ENCODE measurements at regions not wholly inside any gene's neighbourhood (a gene's known extent, or its start where the extent isn't known, plus 50 kb on each side); places are given as distances from the start of the nearest gene placed in this dataset.

- H3K4me3 Mint-ChIP-seq (ENCODE audit: unreplicated experiment): no peak overlapping the region
- no peak overlapping the region for H3K27ac Mint-ChIP-seq (ENCODE audit: unreplicated experiment)
- no peaks in the 10 kb centered on the region for H3K36me3 Mint-ChIP-seq (ENCODE audit: unreplicated experiment)
- no peaks in the 10 kb centered on the region for H3K9me3 Mint-ChIP-seq (ENCODE audit: unreplicated experiment)
- no peak for TF ChIP-seq CTCF (IDR thresholded peaks at IDR 0.05; ENCODE audit: partially characterized antibody, unreplicated experiment)
- no peaks in the 10 kb centered on the region for H3K27me3 Mint-ChIP-seq (ENCODE audit: unreplicated experiment)
- DNase-seq: no peak
- H3K4me1 Mint-ChIP-seq (ENCODE audit: low read depth, unreplicated experiment): no peaks in the 10 kb centered on the region
Measured at GRCh38 chr4:65923616-65924015, 253.3 kb upstream of the EPHA5 start.

- Mint-ChIP-seq H3K27me3 (ENCODE audit: unreplicated experiment) (no peaks in the 10 kb centered on the region), H3K36me3 (ENCODE audit: unreplicated experiment) (no peaks in the 10 kb centered on the region), H3K9me3 (ENCODE audit: unreplicated experiment) (no peaks in the 10 kb centered on the region), H3K4me1 (ENCODE audit: low read depth, unreplicated experiment) (no peaks in the 10 kb centered on the region), H3K27ac (ENCODE audit: unreplicated experiment) (no peak overlapping the region), H3K4me3 (ENCODE audit: unreplicated experiment) (no peak overlapping the region)
- TF ChIP-seq CTCF (IDR thresholded peaks at IDR 0.05; ENCODE audit: partially characterized antibody, unreplicated experiment): no peak
- DNase-seq: no peak
Measured at GRCh38 chr4:65921180-65921579, 250.9 kb upstream of the EPHA5 start.

GRCh38 chr4:65918872-65919271 is 248.6 kb upstream of the EPHA5 start:
- TF ChIP-seq CTCF (IDR thresholded peaks at IDR 0.05; ENCODE audit: partially characterized antibody, unreplicated experiment): no peak
- H3K4me3 Mint-ChIP-seq (ENCODE audit: unreplicated experiment): no peak overlapping the region
- H3K9me3 Mint-ChIP-seq (ENCODE audit: unreplicated experiment): no peaks in the 10 kb centered on the region
- H3K36me3 Mint-ChIP-seq (ENCODE audit: unreplicated experiment): no peaks in the 10 kb centered on the region
- H3K27ac Mint-ChIP-seq (ENCODE audit: unreplicated experiment): no peak overlapping the region
- no peak for DNase-seq
- no peaks in the 10 kb centered on the region for H3K4me1 Mint-ChIP-seq (ENCODE audit: low read depth, unreplicated experiment)
- H3K27me3 Mint-ChIP-seq (ENCODE audit: unreplicated experiment): no peaks in the 10 kb centered on the region

- H3K4me3 Mint-ChIP-seq (ENCODE audit: unreplicated experiment): no peak overlapping the region
- H3K27me3 Mint-ChIP-seq (ENCODE audit: unreplicated experiment): no peaks in the 10 kb centered on the region
- no peak for TF ChIP-seq CTCF (IDR thresholded peaks at IDR 0.05; ENCODE audit: partially characterized antibody, unreplicated experiment)
- H3K9me3 Mint-ChIP-seq (ENCODE audit: unreplicated experiment): no peaks in the 10 kb centered on the region
- no peaks in the 10 kb centered on the region for H3K4me1 Mint-ChIP-seq (ENCODE audit: low read depth, unreplicated experiment)
- no peaks in the 10 kb centered on the region for H3K36me3 Mint-ChIP-seq (ENCODE audit: unreplicated experiment)
- no peak for DNase-seq
- H3K27ac Mint-ChIP-seq (ENCODE audit: unreplicated experiment): no peak overlapping the region
Measured at GRCh38 chr4:65918212-65918611, 247.9 kb upstream of the EPHA5 start.

- Mint-ChIP-seq H3K4me1 (ENCODE audit: low read depth, unreplicated experiment) (no peaks in the 10 kb centered on the region), H3K36me3 (ENCODE audit: unreplicated experiment) (no peaks in the 10 kb centered on the region), H3K27me3 (ENCODE audit: unreplicated experiment) (no peaks in the 10 kb centered on the region), H3K9me3 (ENCODE audit: unreplicated experiment) (no peaks in the 10 kb centered on the region), H3K4me3 (ENCODE audit: unreplicated experiment) (no peak overlapping the region), H3K27ac (ENCODE audit: unreplicated experiment) (no peak overlapping the region)
- TF ChIP-seq CTCF (IDR thresholded peaks at IDR 0.05; ENCODE audit: partially characterized antibody, unreplicated experiment): no peak
- DNase-seq: no peak
Measured at GRCh38 chr4:65917486-65917885, 247.2 kb upstream of the EPHA5 start.
